OCI-M1 (cell line): ENCODE measurements at regions not wholly inside any gene's neighbourhood (a gene's known extent, or its start where the extent isn't known, plus 50 kb on each side); places are given as distances from the start of the nearest gene placed in this dataset.
"Not testable (repeated sequence)": the region's sequence is repeated elsewhere in the genome, so short reads cannot be mapped to it uniquely, and the experiment has no call there.

Source experiments
- DNase-seq: peaks from one replicate; lab custom pipeline; 2025; lab: John Stamatoyannopoulos, UW

- DNase-seq = no peak
These were observed 327.8 kb downstream of the CENPW start for GRCh38 chr6:126667728-126668127.

- DNase-seq = peak; percentile 46
These were observed 332.7 kb downstream of the CENPW start for GRCh38 chr6:126672649-126673048.

GRCh38 chr6:126673749-126674148, 333.8 kb downstream of the CENPW start:
- DNase-seq = not testable (repeated sequence)

GRCh38 chr6:126682440-126682839, 342.5 kb downstream of the CENPW start:
- DNase-seq = no peak

- no peak for DNase-seq
These were observed 345.3 kb downstream of the CENPW start for GRCh38 chr6:126685182-126685581.

GRCh38 chr6:126696921-126697693, 357.2 kb downstream of the CENPW start:
- no peak for DNase-seq

GRCh38 chr6:126698732-126699240, 358.9 kb downstream of the CENPW start:
- no peak for DNase-seq

GRCh38 chr6:126701676-126702560, 362.0 kb downstream of the CENPW start:
- peak; percentile 85 for DNase-seq

- DNase-seq = no peak
These were observed 376.1 kb downstream of the CENPW start for GRCh38 chr6:126716032-126716431.

GRCh38 chr6:126716826-126717509, 377.1 kb downstream of the CENPW start:
- no peak for DNase-seq

- no peak for DNase-seq
These were observed 378.8 kb downstream of the CENPW start for GRCh38 chr6:126718600-126719327.

GRCh38 chr6:126720304-126720703, 380.4 kb downstream of the CENPW start:
- DNase-seq = no peak

GRCh38 chr6:126721581-126722160, 381.8 kb downstream of the CENPW start:
- DNase-seq = no peak

GRCh38 chr6:126722411-126722810, 382.5 kb downstream of the CENPW start:
- DNase-seq = no peak

- no peak for DNase-seq
These were observed 383.7 kb downstream of the CENPW start for GRCh38 chr6:126723541-126724170.

- no peak for DNase-seq
These were observed 384.9 kb downstream of the CENPW start for GRCh38 chr6:126724821-126725220.

- not testable (repeated sequence) for DNase-seq
These were observed 386.5 kb downstream of the CENPW start for GRCh38 chr6:126726454-126726853.

- no peak for DNase-seq
These were observed 380.3 kb upstream of the RSPO3 start for GRCh38 chr6:126738146-126738545.

- DNase-seq = no peak
These were observed 379.8 kb upstream of the RSPO3 start for GRCh38 chr6:126738641-126739040.

- no peak for DNase-seq
These were observed 375.4 kb upstream of the RSPO3 start for GRCh38 chr6:126743076-126743475.
